ENCODE measurements at regions not wholly inside any gene's neighbourhood (a gene's known extent, or its start where the extent isn't known, plus 50 kb on each side); places are given as distances from the start of the nearest gene placed in this dataset.

- no peak for TF ChIP-seq CTCF (IDR thresholded peaks at IDR 0.05; ENCODE audit: low read depth, low read length)
- no peak for TF ChIP-seq POLR2A (IDR thresholded peaks at IDR 0.05; ENCODE audit: extremely low read depth, insufficient read length)
Observed at GRCh38 chr20:57896017-57896416, 186.2 kb upstream of the PMEPA1 start.

Data from NB4 (cell line).